ENCODE measurements at regions not wholly inside any gene's neighbourhood (a gene's known extent, or its start where the extent isn't known, plus 50 kb on each side); places are given as distances from the start of the nearest gene placed in this dataset.

- TF ChIP-seq, protein P1, sequence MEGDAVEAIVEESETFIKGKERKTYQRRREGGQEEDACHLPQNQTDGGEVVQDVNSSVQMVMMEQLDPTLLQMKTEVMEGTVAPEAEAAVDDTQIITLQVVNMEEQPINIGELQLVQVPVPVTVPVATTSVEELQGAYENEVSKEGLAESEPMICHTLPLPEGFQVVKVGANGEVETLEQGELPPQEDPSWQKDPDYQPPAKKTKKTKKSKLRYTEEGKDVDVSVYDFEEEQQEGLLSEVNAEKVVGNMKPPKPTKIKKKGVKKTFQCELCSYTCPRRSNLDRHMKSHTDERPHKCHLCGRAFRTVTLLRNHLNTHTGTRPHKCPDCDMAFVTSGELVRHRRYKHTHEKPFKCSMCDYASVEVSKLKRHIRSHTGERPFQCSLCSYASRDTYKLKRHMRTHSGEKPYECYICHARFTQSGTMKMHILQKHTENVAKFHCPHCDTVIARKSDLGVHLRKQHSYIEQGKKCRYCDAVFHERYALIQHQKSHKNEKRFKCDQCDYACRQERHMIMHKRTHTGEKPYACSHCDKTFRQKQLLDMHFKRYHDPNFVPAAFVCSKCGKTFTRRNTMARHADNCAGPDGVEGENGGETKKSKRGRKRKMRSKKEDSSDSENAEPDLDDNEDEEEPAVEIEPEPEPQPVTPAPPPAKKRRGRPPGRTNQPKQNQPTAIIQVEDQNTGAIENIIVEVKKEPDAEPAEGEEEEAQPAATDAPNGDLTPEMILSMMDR (IDR thresholded peaks at IDR 0.05) = peak; percentile 32
- TF ChIP-seq RCOR1 (IDR thresholded peaks at IDR 0.05; ENCODE audit: low read depth, low read length) (no peak), EP300 (IDR thresholded peaks at IDR 0.05) (no peak), MYC (IDR thresholded peaks at IDR 0.05; ENCODE audit: borderline replicate concordance, low read length) (no peak), KDM1A (IDR thresholded peaks at IDR 0.05; ENCODE audit: low read depth) (no peak), POLR2A (IDR thresholded peaks at IDR 0.05; ENCODE audit: low read length) (no peak), ZFP36 (IDR thresholded peaks at IDR 0.05; ENCODE audit: borderline replicate concordance, partially characterized antibody) (no peak), MAFK (IDR thresholded peaks at IDR 0.05; ENCODE audit: partially characterized antibody) (no peak), RFX5 (IDR thresholded peaks at IDR 0.05) (no peak), POLR2AphosphoS2 (conservative IDR thresholded peaks at IDR 0.05; ENCODE audit: low read length) (no peak), JUNB (IDR thresholded peaks at IDR 0.05) (no peak)
- TF ChIP-seq, protein P2, sequence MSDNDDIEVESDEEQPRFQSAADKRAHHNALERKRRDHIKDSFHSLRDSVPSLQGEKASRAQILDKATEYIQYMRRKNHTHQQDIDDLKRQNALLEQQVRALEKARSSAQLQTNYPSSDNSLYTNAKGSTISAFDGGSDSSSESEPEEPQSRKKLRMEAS (IDR thresholded peaks at IDR 0.05) = peak; percentile 54; the same call in 1 of the 2 replicates
- TF ChIP-seq, protein P3, sequence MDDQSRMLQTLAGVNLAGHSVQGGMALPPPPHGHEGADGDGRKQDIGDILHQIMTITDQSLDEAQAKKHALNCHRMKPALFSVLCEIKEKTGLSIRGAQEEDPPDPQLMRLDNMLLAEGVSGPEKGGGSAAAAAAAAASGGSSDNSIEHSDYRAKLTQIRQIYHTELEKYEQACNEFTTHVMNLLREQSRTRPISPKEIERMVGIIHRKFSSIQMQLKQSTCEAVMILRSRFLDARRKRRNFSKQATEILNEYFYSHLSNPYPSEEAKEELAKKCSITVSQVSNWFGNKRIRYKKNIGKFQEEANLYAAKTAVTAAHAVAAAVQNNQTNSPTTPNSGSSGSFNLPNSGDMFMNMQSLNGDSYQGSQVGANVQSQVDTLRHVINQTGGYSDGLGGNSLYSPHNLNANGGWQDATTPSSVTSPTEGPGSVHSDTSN (IDR thresholded peaks at IDR 0.05) = no peak
- TF ChIP-seq, protein P4, sequence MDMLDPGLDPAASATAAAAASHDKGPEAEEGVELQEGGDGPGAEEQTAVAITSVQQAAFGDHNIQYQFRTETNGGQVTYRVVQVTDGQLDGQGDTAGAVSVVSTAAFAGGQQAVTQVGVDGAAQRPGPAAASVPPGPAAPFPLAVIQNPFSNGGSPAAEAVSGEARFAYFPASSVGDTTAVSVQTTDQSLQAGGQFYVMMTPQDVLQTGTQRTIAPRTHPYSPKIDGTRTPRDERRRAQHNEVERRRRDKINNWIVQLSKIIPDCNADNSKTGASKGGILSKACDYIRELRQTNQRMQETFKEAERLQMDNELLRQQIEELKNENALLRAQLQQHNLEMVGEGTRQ (IDR thresholded peaks at IDR 0.05) = no peak
These were observed 296.7 kb upstream of the IRX5 start for GRCh38 chr16:54633943-54634362.

Data from A549 (cell line).